Esophagus squamous epithelium (tissue), 4 donors: ENCODE measurements at regions not wholly inside any gene's neighbourhood (a gene's known extent, or its start where the extent isn't known, plus 50 kb on each side); places are given as distances from the start of the nearest gene placed in this dataset.

Experiments used
- CTCF ChIP-seq, 6 experiments: fragments of 450-650 bp in 4 of 6; fragments of 200-600 bp in 2 of 6; sonication (generic) in 2 of 6; IDR thresholded peaks; one replicate each; pipeline ENCODE4 v1.5.1; 2016 to 2019; ENCODE audit warnings: antibody characterized with exemption in 6 of 6, mild to moderate bottlenecking in 4 of 6, moderate library complexity in 4 of 6
- POLR2A ChIP-seq, 4 donors: fragments of 450-650 bp; IDR thresholded peaks; one replicate each; pipeline ENCODE4 v1.6.1; 2017; ENCODE audit warnings: antibody characterized with exemption in 4 of 4, mild to moderate bottlenecking in 4 of 4, moderate library complexity in 3 of 4

- TF ChIP-seq POLR2A (IDR thresholded peaks at IDR 0.05) (no peak), CTCF (IDR thresholded peaks at IDR 0.05) (no peak)
Observed at GRCh38 chr3:87895983-87896382, 162.8 kb downstream of the CGGBP1 start.
